Glomerular endothelial cell (primary cell): ENCODE measurements at regions not wholly inside any gene's neighbourhood (a gene's known extent, or its start where the extent isn't known, plus 50 kb on each side); places are given as distances from the start of the nearest gene placed in this dataset.

Source experiments
- DNase-seq: peaks from one replicate; pipeline ENCODE4 v3.0.0-alpha.2; 2011; ENCODE audit warnings: low read depth, low spot score; ENCODE audit errors: extremely low read depth

DNA sequence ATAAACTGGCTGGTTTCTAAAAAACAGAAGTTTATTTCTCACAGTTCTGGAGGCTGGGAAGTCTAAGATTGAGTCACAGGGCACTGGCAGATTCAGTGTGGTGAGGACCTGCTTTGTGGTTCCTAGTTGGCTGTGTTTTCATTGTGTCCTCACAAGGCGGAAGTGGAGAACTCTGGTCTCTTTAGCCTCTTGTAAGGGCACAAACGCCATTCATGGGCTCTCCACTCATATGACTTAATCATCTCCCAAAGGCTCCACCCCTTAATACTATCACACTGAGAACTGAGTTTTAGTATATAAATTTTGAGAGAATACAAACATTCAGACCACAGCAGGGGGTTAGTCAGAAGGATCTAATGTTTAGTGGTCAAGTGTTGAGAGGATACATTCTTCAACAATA, 208.2 kb downstream of the SEC61B start:
- DNase-seq, result no peak

DNA sequence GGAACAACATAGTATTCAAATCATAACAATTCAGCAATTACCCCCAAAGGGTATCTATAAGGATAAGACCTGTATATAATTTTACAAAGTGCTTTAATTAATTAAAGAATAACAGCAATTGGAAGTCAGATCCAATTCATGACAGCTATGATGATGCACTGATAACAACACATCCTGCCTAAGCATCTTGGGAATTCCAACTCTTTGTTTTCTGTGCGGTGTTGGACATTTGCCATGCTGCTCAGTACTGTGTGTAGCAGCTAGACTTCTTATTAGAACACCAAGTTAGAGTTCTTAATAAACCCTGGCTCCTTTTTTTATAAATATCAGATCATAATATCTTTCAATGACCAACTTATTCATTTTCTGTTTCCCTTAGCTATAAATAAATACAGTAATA, 209.0 kb downstream of the SEC61B start:
- peak; percentile 63 for DNase-seq

DNA sequence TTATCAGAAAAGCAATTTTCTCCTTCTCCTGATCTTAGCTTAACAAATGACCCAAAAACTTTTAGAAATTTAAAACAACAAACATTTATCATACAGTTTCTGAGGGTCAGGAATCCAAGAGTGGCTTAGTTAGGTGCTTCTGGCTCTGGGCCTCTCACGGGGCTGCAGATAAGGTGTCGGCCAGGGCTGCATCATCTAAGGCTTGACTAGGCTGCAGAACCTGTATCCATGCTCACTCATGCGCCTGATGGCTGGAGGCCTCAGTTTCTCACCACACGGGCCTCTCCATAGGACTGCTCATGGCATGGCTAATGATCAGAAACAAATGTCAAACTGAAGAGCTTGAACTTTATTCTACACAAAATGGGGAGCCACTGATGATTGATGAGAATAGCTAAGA, 210.0 kb downstream of the SEC61B start:
- DNase-seq, result no peak

DNA sequence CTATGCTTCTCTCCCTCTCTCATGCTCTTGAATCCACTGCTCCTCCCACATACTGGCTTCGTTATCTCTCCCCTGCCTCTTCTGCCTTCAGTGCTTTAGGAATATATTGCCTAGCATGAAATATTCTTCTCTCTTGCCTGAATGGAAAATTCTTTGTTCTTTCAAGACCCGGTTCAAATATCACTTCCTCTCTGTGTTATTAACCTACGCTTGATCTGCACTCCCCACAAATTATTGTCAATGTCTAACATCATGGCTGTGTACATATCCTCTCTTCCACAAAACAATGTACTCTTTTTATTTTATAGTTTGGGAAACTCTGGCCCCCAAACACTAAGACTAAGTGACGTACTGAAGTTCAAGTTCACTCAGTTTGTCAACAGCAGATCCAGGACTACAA, 211.0 kb downstream of the SEC61B start:
- no peak for DNase-seq

DNA sequence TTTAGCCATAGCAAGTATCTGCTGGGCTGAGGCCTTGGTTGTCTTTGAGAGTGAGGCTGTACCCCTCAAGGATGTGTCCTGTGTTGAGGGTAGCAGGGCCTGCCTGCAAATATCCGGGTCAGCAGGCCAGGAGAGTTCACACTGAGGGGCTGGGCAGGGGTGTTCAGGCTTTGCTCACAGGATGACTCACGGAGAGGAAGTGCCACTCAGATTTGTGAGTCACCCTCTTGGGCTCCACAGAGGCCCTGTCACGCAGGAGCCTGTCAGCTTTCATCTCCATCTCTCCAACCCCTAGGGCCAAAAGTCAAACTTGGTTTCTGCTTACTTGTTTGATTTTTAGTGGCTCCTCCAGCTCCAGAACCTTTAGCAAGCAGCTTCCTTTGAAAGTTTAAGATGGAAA, 211.5 kb downstream of the SEC61B start:
- DNase-seq, result peak; percentile 50

DNA sequence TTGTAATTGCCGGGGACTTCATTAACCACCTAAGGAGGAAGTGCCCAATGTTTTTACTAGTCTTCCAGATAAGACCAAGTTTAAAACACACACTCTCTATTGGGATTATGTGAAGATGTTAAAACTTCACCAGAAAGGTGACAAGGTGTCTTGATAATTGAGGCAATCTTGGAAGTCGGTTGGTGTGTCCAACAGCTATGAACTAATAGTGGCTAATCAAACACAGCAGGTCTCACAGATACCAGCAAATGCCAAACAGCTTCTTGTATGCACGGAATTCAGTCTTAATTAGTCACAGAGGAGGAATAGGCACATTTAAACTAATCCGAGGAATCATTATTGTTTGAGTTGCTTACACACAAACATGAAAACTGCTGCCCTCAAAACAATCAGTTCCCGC, 214.5 kb downstream of the SEC61B start:
- no peak for DNase-seq

DNA sequence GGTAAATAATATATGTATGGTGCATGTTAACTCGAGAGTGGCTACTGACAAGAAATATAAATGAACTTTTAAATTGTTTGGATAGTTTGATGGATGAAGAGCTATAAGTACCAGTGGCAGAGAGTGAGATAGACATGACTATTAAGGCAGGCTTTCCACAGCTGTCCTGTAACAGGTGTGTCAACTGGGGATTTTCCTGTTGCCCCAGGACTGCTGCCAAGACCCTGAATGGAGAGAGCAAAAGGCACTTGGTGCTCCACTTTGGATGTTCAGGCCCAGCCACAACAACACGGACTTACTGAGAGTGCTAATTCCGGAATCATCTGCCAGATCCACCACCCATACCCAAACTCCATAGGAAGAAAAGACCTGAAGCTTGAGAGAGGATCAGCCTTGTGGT, 215.1 kb downstream of the SEC61B start:
- DNase-seq, result no peak

DNA sequence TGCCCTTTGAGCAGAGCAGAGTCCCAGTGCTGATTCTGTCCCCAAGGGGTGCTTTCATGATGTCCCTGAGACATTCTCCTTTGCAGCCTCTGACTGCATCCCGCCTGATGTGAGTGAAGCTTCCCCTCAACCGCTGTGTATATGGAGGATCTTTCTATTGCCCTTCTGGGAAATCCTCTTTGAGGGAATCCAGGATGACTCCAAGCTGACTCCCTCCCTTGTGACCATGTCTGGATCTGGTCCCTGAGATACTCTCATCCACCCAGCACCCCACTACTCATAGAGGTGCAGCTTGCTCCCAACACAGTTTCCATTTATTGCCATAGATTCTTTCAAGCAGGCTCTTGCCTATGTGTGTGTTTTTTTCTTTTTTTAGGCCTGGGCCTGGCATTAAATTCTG, 216.5 kb downstream of the SEC61B start:
- no peak for DNase-seq

DNA sequence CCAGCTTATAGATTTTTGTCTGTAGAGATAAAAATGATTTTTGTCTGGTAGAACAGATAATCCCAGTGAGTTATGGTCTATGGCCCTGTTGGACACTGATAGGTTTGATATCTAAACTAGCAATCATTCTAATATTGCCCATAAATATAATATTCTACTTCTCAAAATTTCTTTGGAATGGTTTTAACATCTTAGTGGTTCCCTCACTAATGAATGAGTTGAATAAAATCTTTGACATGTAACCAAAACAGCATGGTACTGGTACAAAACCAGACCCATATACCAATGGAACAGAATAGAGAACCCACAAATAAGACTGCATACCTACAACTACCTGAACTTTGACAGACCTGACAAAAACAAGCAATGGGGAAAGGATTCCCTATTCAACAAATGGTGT, 219.7 kb downstream of the SEC61B start:
- DNase-seq, result no peak

DNA sequence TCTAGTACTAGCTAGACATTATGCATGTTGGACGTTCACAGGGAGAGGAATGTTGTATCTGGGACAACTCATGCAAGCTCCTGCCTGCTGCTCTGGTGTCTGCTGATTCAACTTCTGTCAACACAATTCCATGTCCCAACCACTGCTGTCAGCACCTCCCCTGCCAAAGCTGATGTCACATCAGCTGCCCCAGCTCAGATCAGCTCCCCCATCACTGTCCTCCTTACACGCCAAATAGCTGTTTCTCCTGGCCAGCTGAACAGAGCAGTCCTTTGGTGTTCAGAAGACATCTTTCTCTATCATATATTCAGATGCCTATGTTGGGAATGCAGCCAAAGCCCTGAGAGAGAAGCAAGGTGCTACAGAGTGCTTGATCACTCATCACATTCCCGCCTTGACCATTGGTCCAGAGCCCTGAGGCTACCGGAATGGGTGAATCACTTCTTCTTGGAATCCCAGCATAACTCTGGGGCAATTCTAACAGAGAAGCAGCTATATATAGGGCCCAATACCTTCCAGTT, 223.3 kb downstream of the SEC61B start:
- no peak for DNase-seq

DNA sequence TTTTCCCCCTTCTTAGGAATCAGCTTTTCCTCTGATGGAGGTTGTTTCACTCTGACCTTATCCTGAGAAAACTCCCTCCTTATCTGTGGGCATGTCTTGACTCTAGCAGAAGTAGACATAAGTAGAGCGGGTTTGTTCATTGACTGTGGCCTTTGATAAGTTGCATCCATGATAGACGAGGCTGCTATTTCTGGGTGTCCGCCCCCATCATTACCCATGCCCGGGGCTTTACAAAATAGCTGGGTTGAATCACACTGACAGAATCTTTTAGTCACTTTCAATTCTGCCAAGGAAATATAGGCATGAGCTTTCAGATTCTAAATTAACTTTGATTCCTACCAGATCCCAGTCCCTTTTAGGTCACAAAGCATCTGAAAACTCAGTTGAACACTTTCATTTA, 223.8 kb downstream of the SEC61B start:
- no peak for DNase-seq

DNA sequence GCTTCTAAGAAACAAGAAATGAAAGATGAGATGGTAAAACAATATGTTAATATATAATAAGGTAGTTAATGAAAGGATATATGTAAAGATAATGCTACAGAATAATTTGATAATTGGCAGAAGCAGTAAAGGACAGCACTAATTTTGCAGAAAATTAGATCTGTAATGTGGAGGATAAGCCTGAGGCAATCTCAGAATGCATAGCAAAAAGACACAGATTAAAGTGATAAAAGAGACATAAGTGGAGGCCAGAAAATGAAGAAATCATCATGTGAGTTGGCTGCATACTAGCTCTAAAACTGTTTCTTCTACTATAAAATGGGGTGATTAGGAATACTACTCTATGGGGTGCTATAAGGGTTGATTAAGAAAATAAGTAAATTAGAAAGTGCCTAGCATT, 225.9 kb downstream of the SEC61B start:
- no peak for DNase-seq

DNA sequence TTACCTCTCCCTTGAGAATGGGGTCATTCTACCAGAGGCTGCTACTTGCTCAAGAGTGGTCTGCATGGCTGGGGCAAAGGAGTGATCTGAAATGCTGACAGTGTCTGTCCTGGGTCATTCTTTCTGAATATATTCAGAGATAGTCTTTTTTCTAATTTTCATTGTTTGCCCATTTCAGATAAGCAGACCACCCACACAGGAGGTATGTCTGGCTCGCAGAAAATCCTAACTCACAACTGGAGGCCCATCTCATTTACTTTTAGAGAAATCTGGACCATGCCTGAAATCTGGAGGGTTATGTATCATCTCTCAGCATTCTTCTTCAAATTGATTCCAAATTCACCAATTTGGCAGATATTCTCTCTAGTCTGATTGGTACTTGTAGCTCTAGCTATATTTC, 227.6 kb downstream of the SEC61B start:
- DNase-seq, result no peak

DNA sequence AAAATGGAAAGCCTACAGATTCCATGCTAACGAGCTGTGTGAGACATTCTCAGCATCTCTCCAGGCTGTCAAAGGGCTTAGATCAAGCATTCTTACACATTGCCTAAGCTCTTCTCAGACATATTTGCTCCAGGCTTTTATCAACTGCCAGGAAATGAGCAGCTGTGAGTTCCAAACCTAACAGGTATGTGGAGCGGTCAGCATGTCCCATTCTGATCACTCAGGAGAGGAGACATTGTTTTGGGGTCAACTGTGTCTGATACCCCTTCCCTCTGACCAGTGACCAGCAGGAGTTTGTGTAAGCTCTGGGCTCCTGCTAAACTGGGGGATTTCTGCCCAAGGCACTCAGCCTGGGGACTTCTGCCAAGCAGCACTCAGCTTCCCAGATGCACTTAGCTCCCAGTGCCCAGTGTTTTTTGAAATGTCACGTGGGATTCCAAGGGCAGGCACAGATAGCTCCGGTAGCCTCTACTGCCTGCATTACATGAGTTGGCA, 229.1 kb downstream of the SEC61B start:
- no peak for DNase-seq

DNA sequence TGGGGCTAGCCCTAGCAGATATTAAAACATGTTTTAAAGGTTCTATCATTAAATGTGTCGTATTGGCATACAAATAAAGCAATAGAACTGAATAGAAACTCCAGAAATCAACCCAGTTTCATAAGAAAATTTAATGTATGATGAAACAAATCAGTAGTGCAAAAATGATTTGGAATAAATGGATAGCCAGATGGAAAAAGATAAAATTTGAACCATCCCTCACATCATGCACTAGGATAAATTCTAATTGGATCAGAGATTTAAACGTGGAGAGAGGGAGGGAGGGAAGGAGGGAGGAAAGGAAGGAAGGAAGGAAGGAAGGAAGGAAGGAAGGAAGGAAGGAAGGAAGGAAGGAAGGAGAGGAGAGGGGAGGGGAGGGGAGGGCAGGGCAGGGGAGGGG, 235.3 kb downstream of the SEC61B start:
- DNase-seq, result no peak

DNA sequence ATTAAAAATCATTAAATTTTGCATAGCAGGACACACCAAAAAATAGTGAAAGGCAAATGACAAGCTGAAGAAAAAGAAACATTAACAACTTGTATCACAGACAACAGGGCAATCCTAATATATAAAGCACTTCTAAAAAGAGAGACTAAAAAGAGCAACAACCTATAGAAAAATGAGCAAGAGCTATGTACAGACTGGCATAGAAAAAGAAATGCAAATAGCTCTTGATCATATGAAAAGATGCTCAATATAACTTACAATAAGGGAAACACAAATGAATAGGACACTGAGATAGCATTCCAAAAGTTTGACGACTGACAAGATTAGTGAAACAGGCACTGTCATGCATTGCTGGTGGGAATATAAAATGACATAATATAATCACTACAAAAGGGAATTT, 235.9 kb downstream of the SEC61B start:
- no peak for DNase-seq

DNA sequence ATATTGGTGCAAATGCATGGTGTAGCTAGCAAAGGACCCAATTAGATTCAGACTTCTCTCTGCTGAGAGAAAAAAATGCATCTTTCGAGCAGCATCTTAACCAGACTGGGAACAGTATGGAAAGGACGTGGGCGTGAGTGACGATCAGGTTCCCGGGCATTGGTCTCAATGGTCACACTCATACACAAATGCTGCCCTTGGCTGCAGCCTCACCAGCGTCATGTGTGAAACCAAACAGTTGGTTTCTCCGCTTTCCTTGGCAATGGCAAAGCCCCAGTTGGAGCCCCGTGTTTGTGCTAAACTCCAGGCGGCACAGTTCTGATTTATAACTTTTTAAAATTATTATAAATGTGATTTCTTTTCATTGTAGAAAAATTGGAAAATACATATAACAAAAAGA, 237.8 kb downstream of the SEC61B start:
- no peak for DNase-seq

DNA sequence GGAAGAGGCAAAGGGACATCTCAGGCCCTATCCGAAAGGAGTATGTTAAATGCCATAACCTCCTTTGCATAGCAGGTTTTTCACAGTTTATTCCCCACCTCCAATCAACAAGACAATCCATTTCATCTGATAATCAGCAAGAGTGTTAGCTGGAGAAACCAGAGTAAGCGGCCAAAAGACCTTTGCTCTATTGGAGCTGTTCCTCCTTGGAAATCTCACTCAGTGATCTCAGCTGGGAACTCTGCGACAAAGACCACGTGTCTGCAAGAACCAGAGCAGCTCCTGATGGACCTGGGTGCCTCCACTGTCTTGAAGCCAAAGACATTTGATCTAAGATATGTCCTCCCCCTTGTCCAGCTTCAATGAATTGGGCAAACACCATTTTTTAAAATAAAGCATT, 241.0 kb downstream of the SEC61B start:
- DNase-seq, result no peak

DNA sequence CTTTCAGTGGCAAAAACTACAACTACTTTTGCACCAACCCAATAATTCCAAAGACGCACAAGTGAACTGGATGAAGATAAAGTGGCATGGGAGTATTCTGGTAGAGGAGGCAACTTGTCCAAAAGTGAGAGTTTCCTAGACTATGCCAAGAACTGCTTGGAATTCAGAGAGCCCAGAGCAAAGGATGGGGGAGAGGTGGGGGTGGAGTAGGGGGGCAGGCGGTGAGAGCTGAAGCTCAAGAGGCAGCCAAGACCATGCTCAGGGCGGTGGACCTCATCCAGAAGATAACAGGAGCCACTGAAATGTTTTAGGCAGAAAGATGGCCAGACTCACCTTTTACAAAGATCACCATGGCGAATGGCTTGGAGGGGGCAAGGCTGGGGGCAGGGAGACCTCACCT, 242.5 kb downstream of the SEC61B start:
- no peak for DNase-seq

DNA sequence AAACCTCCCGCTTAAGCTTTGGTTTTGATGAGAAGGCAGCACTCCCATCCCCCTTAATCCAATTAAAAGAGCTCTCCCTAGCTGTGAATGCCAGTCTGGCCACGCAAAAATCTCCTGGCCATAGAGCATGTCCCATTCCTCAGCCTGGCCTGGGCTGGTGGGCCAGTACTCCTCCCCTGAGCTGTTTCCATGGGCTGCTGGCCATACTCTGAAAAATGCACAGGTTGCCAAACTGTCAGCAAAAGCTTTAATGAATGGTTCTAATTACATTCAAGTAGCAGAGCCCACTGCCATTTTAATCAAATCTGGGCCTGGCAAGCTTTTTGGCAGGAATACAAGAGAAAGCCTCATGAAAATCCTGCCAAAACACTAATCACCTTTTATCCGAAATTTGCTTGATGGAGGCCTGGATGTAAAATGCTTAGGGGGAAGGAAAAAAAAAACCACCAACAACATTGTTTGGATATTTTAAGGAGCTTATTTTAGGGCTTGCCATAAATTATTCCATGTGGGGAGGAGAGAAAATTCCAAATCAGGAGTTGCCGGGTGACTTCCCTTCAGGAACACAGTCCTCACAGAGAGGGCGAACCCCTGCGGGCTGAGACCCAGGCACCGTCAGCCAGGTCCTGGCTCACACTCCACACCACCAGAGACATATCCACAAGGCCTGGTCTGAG, 243.3 kb downstream of the SEC61B start:
- DNase-seq, result no peak

DNA sequence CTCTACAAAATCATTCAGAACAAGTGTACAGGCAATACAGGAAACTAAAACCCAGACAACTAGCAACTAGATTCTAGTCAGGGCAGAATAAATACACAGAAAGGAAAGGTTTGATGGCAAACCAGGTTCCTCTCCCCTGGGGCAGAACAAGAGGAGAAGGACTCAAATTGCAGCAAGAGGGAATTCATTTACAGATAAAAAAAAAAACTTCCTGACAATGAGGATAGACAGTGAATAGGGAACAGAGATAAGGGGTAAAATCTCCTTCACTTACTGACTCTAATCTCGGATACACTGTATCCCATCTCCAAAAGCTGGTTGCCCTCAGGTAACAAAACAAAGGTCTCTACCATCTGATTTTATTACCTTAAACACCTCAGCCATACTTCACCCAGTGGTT, 244.0 kb downstream of the SEC61B start:
- DNase-seq, result no peak

DNA sequence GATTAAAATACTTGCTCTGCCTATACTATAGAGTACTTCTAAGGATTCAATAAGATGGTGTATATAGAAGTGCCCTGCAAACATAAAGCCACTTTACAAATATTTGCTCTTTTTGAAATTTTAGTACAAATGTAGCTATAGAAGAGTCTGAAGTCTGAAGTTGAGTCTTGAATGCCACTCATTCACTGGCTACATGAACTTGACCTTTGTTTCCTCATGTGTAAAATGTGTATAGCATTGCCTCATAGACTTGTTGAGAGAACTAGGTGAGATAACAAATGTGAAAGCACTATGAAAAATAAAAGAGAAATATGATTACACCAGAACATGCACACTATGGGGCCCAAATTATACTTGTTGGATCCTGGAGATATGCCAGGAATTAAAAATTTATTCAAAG, 244.7 kb downstream of the SEC61B start:
- no peak for DNase-seq

DNA sequence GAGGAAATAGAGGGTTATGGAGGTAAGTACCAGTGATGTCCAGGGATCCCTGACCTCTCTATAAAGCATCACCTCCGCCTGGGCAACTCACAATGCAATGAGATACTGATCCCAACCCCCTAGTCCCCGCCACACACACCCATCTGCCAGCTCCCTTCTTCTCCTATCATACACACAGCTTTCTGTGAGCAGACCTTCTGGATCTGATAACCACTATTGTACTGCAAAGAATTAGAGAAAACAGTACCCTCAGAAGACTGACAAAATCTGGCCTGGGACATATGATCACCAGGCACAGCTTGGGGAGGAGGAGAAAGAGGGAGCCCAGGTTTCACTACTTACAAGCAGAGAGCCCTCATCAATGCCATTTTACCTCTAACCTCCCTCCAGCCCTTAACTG, 249.0 kb downstream of the SEC61B start:
- no peak for DNase-seq
